ENCODE measurements at regions not wholly inside any gene's neighbourhood (a gene's known extent, or its start where the extent isn't known, plus 50 kb on each side); places are given as distances from the start of the nearest gene placed in this dataset.

DNA sequence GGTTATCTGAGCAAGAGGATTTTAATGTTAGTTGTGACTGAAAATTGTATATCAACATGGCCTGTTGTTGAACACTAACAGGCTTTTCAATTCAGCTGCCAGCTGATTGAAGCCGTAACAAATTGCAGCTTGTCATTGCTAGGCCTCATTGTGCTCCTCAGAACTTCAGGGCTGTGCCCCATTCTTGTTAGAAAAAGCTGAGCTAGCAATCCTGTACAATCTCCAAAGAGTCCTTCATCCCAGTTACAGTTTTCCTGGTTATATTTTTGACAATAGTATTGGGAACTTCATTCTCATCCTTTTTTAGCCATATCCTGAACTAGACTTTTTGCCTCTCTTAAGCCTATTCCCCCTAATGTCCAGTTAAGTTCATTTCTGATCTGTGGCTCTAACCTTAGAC lies 564.1 kb upstream of the ATXN7L3B start:
- H3K79me2 ChIP-seq (ENCODE audit: insufficient read depth, low read length), result no peaks in the 10 kb centered on the region
- H3K36me3 ChIP-seq (ENCODE audit: insufficient read depth, low read length), result no peaks in the 10 kb centered on the region
- TF ChIP-seq, protein P1, sequence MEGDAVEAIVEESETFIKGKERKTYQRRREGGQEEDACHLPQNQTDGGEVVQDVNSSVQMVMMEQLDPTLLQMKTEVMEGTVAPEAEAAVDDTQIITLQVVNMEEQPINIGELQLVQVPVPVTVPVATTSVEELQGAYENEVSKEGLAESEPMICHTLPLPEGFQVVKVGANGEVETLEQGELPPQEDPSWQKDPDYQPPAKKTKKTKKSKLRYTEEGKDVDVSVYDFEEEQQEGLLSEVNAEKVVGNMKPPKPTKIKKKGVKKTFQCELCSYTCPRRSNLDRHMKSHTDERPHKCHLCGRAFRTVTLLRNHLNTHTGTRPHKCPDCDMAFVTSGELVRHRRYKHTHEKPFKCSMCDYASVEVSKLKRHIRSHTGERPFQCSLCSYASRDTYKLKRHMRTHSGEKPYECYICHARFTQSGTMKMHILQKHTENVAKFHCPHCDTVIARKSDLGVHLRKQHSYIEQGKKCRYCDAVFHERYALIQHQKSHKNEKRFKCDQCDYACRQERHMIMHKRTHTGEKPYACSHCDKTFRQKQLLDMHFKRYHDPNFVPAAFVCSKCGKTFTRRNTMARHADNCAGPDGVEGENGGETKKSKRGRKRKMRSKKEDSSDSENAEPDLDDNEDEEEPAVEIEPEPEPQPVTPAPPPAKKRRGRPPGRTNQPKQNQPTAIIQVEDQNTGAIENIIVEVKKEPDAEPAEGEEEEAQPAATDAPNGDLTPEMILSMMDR (IDR thresholded peaks at IDR 0.05; ENCODE audit: extremely low read depth, low read depth, low read length), result no peak
- H3K27ac ChIP-seq (ENCODE audit: low read depth, low read length), result no peak overlapping the region
- no peak overlapping the region for H3K4me3 ChIP-seq (ENCODE audit: insufficient read depth, low read length)
- no peaks in the 10 kb centered on the region for H4K20me1 ChIP-seq (ENCODE audit: insufficient read depth, low read length)
- H3K9me3 ChIP-seq (ENCODE audit: low read depth, low read length), result no peaks in the 10 kb centered on the region
- no peaks in the 10 kb centered on the region for H3K4me1 ChIP-seq (ENCODE audit: insufficient read depth, low read length)
- H2AFZ ChIP-seq (ENCODE audit: low read length), result no peak overlapping the region
- H3K4me2 ChIP-seq (ENCODE audit: insufficient read depth, low read length), result no peak overlapping the region
- no peaks in the 10 kb centered on the region for H3K27me3 ChIP-seq (ENCODE audit: insufficient read depth, low read length)
- DNase-seq (ENCODE audit: insufficient read length, low spot score, missing footprints), result no peak

DNA sequence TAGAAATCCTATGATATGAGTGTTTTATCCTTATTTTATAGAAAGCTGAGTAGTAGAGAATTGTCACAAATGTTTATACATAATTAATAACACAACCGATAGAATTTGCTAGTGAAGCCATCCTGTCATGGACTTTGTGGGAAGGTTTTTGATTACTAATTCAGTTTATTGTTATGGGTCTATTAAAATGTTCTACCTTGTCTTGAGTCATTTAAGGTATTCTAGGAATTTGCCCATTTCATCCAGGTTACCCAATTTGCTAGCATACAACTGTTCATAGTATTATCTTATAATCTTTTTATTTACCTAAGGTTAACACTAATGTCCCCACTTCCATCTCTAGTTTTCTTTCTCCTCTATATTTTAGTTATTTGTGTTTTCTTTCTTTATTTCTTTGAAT lies 553.1 kb upstream of the ATXN7L3B start:
- Histone ChIP-seq H3K4me3 (ENCODE audit: insufficient read depth, low read length) (no peak overlapping the region), H3K4me1 (ENCODE audit: insufficient read depth, low read length) (no peaks in the 10 kb centered on the region), H3K4me2 (ENCODE audit: insufficient read depth, low read length) (no peak overlapping the region), H4K20me1 (ENCODE audit: insufficient read depth, low read length) (no peaks in the 10 kb centered on the region), H2AFZ (ENCODE audit: low read length) (no peak overlapping the region), H3K27ac (ENCODE audit: low read depth, low read length) (no peak overlapping the region), H3K36me3 (ENCODE audit: insufficient read depth, low read length) (no peaks in the 10 kb centered on the region), H3K79me2 (ENCODE audit: insufficient read depth, low read length) (no peaks in the 10 kb centered on the region), H3K27me3 (ENCODE audit: insufficient read depth, low read length) (no peaks in the 10 kb centered on the region), H3K9me3 (ENCODE audit: low read depth, low read length) (no peaks in the 10 kb centered on the region)
- no peak for DNase-seq (ENCODE audit: insufficient read length, low spot score, missing footprints)
- TF ChIP-seq, protein P1 (IDR thresholded peaks at IDR 0.05; ENCODE audit: extremely low read depth, low read depth, low read length), result no peak

DNA sequence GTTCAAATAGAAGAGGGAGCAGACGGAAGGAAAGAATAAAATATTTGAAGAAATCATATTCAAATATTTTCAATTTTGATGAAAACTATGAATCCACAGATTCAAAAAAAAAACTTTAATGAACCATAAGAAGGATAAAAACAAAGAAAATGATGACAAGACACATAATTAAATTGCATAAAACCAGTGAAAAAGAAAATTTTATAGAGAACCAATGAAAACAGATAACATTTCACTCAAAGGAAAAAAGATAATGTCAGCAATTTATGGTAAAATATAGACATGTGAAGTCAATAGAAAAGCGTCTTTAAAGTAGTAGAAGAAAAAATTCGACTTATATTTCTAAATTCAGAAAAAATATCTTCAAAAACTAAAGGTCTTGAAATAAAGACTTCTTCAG lies 546.5 kb upstream of the ATXN7L3B start:
- Histone ChIP-seq H3K27me3 (ENCODE audit: insufficient read depth, low read length) (no peaks in the 10 kb centered on the region), H3K79me2 (ENCODE audit: insufficient read depth, low read length) (no peaks in the 10 kb centered on the region)

DNA sequence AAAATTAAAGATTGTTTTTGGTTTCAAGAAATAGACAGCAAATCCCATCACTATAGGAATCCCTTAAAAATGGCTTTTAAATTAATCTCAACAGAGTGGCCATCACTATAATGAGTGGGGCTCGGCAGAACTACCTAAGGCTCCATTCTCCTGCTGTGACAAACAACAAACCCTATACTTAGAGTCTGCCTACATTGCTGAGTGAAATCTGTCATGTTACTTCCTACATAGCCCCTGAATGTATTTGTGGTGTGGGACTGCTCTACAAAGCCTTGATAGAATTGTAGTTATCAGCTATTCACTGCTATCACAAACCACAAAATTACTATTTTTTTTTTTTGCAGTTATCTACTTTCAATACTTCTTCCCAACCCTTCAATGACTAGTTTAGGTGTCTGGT lies 538.7 kb upstream of the ATXN7L3B start:
- H3K79me2 ChIP-seq (ENCODE audit: insufficient read depth, low read length), result no peaks in the 10 kb centered on the region
- no peak overlapping the region for H3K4me3 ChIP-seq (ENCODE audit: insufficient read depth, low read length)
- TF ChIP-seq, protein P1 (IDR thresholded peaks at IDR 0.05; ENCODE audit: extremely low read depth, low read depth, low read length), result no peak
- H3K4me2 ChIP-seq (ENCODE audit: insufficient read depth, low read length), result no peak overlapping the region
- no peak overlapping the region for H2AFZ ChIP-seq (ENCODE audit: low read length)
- no peaks in the 10 kb centered on the region for H3K4me1 ChIP-seq (ENCODE audit: insufficient read depth, low read length)
- no peaks in the 10 kb centered on the region for H3K36me3 ChIP-seq (ENCODE audit: insufficient read depth, low read length)
- no peaks in the 10 kb centered on the region for H4K20me1 ChIP-seq (ENCODE audit: insufficient read depth, low read length)
- H3K9me3 ChIP-seq (ENCODE audit: low read depth, low read length), result peaks cover 4% of the 10 kb centered on the region
- H3K27ac ChIP-seq (ENCODE audit: low read depth, low read length), result no peak overlapping the region
- no peaks in the 10 kb centered on the region for H3K27me3 ChIP-seq (ENCODE audit: insufficient read depth, low read length)
- DNase-seq (ENCODE audit: insufficient read length, low spot score, missing footprints), result no peak

More for the DNA sequence above, 546.5 kb upstream of the ATXN7L3B start:
- TF ChIP-seq, protein P1 (IDR thresholded peaks at IDR 0.05; ENCODE audit: extremely low read depth, low read depth, low read length), result no peak
- H2AFZ ChIP-seq (ENCODE audit: low read length), result no peak overlapping the region
- H3K4me2 ChIP-seq (ENCODE audit: insufficient read depth, low read length), result no peak overlapping the region
- no peak overlapping the region for H3K27ac ChIP-seq (ENCODE audit: low read depth, low read length)
- H3K4me3 ChIP-seq (ENCODE audit: insufficient read depth, low read length), result no peak overlapping the region
- DNase-seq (ENCODE audit: insufficient read length, low spot score, missing footprints), result no peak
- no peaks in the 10 kb centered on the region for H3K4me1 ChIP-seq (ENCODE audit: insufficient read depth, low read length)
- H3K36me3 ChIP-seq (ENCODE audit: insufficient read depth, low read length), result no peaks in the 10 kb centered on the region
- H3K9me3 ChIP-seq (ENCODE audit: low read depth, low read length), result peaks cover 2% of the 10 kb centered on the region
- no peaks in the 10 kb centered on the region for H4K20me1 ChIP-seq (ENCODE audit: insufficient read depth, low read length)

Data from osteoblast (primary cell).